ENCODE measurements at regions not wholly inside any gene's neighbourhood (a gene's known extent, or its start where the extent isn't known, plus 50 kb on each side); places are given as distances from the start of the nearest gene placed in this dataset.

GRCh38 chr1:222033450-222033849, 291.6 kb upstream of the DUSP10 start (continued):
- TF ChIP-seq GABPA (IDR thresholded peaks at IDR 0.05; ENCODE audit: borderline replicate concordance, insufficient read depth, low read length) (no peak), GTF2F1 (IDR thresholded peaks at IDR 0.05; ENCODE audit: borderline replicate concordance, low read depth, low read length) (no peak), KDM4A (IDR thresholded peaks at IDR 0.05; ENCODE audit: low read depth, low read length, severe bottlenecking) (no peak), ATF3 (IDR thresholded peaks at IDR 0.05; ENCODE audit: insufficient read depth, low read depth, low read length) (no peak)

All from H1 (cell line).